OCI-LY1 (cell line): ENCODE measurements at regions not wholly inside any gene's neighbourhood (a gene's known extent, or its start where the extent isn't known, plus 50 kb on each side); places are given as distances from the start of the nearest gene placed in this dataset.

ENCODE experiments used
- H2AFZ ChIP-seq: fragments of 200-600 bp; sonication (generic), shearing (Covaris generic); 2 replicates; pipeline ENCODE4 v1.6.0; 2014; ENCODE audit warnings: antibody characterized with exemption, mild to moderate bottlenecking, low read length
- H3F3A ChIP-seq: fragments of 200-600 bp; sonication (generic), shearing (Covaris generic); 2 replicates; pipeline ENCODE4 v1.6.0; 2014; ENCODE audit warnings: mild to moderate bottlenecking, antibody characterized with exemption, low read length, moderate library complexity; ENCODE audit not compliant: insufficient read depth
- H3K27ac ChIP-seq: fragments of 200-600 bp; sonication (generic); 2 replicates; pipeline ENCODE4 v1.5.1; 2014; ENCODE audit warnings: low read length, mixed run types, mild to moderate bottlenecking, low read depth; ENCODE audit not compliant: poor library complexity, severe bottlenecking
- H3K27me3 ChIP-seq: fragments of 200-600 bp; sonication (generic); 2 replicates; pipeline ENCODE4 v1.6.0; 2014; ENCODE audit warnings: antibody characterized with exemption, mild to moderate bottlenecking, low read length, moderate library complexity; ENCODE audit not compliant: insufficient read depth
- H3K36me3 ChIP-seq: fragments of 200-600 bp; sonication (generic); 2 replicates; pipeline ENCODE4 v1.6.1; 2014; ENCODE audit warnings: mild to moderate bottlenecking, antibody characterized with exemption, low read length, moderate library complexity, mixed read lengths; ENCODE audit not compliant: insufficient read depth
- H3K4me1 ChIP-seq: fragments of 200-600 bp; sonication (generic); 2 replicates; pipeline ENCODE4 v1.5.1; 2014; ENCODE audit warnings: mild to moderate bottlenecking, low read length, moderate library complexity; ENCODE audit not compliant: insufficient read depth, severe bottlenecking
- H3K4me2 ChIP-seq: fragments of 200-600 bp; sonication (generic), shearing (Covaris generic); 2 replicates; pipeline ENCODE4 v1.6.1; 2014; ENCODE audit warnings: low read length
- H3K4me3 ChIP-seq: fragments of 200-600 bp; sonication (generic); 2 replicates; pipeline ENCODE4 v1.5.1; 2014; ENCODE audit warnings: low read length, low read depth, mild to moderate bottlenecking, mixed read lengths; ENCODE audit not compliant: poor library complexity, severe bottlenecking
- H3K79me2 ChIP-seq: fragments of 200-600 bp; shearing (Covaris generic); 2 replicates; pipeline ENCODE4 v1.6.1; 2016; ENCODE audit warnings: mixed run types, low read length, mixed read lengths; ENCODE audit not compliant: insufficient read depth
- H3K9ac ChIP-seq: fragments of 200-600 bp; sonication (generic), shearing (Covaris generic); 2 replicates; pipeline ENCODE4 v1.6.1; 2014; ENCODE audit warnings: mild to moderate bottlenecking, low read length, mixed read lengths
- H3K9me2 ChIP-seq: fragments of 200-600 bp; sonication (generic), shearing (Covaris generic); 2 replicates; pipeline ENCODE4 v1.6.1; 2014; ENCODE audit warnings: low read depth, mild to moderate bottlenecking, low read length, mixed read lengths
- H3K9me3 ChIP-seq: fragments of 200-600 bp; shearing (Covaris generic); 2 replicates; pipeline ENCODE4 v1.6.1; 2014; ENCODE audit warnings: low read length, mixed read lengths
- H4K20me1 ChIP-seq: fragments of 200-600 bp; sonication (generic), shearing (Covaris generic); 2 replicates; pipeline ENCODE4 v1.6.0; 2016; ENCODE audit warnings: mild to moderate bottlenecking, low read length; ENCODE audit not compliant: insufficient read depth
- CTCF ChIP-seq: fragments of 200-600 bp; sonication (generic), shearing (Covaris generic); IDR thresholded peaks from 2 replicates; pipeline ENCODE4 v1.5.1; 2017; ENCODE audit warnings: mild to moderate bottlenecking, antibody characterized with exemption, low read length, moderate library complexity, mixed read lengths
- EZH2 ChIP-seq: fragments of 200-600 bp; sonication (generic), shearing (Covaris generic); IDR thresholded peaks from 2 replicates; pipeline ENCODE4 v1.8.0; 2017; ENCODE audit warnings: borderline replicate concordance, mixed run types, mild to moderate bottlenecking, antibody characterized with exemption, low read length, moderate library complexity, mixed read lengths

- H3K4me1 ChIP-seq: no peaks in the 10 kb centered on the region
- H3K9me3 ChIP-seq: no peaks in the 10 kb centered on the region
- no peak overlapping the region for H3K4me2 ChIP-seq
- H3K9me2 ChIP-seq: no peaks in the 10 kb centered on the region
- no peaks in the 10 kb centered on the region for H3K79me2 ChIP-seq
- TF ChIP-seq EZH2 (no peak), CTCF (no peak)
- H3K4me3 ChIP-seq: no peak overlapping the region
- H3F3A ChIP-seq: no peaks in the 10 kb centered on the region
- H3K27ac ChIP-seq: no peak overlapping the region
- no peaks in the 10 kb centered on the region for H3K27me3 ChIP-seq
- no peaks in the 10 kb centered on the region for H4K20me1 ChIP-seq
- H3K9ac ChIP-seq: no peak overlapping the region
- no peaks in the 10 kb centered on the region for H3K36me3 ChIP-seq
- no peak overlapping the region for H2AFZ ChIP-seq
Observed at GRCh38 chr18:55079481-55080355, 120.5 kb upstream of the CCDC68 start.

GRCh38 chr18:55079067-55079466 lies 119.8 kb upstream of the CCDC68 start:
- Histone ChIP-seq H3K4me1 (no peaks in the 10 kb centered on the region), H3K4me2 (no peak overlapping the region), H3K4me3 (no peak overlapping the region), H3K9me3 (no peaks in the 10 kb centered on the region), H3K27ac (no peak overlapping the region), H3F3A (no peaks in the 10 kb centered on the region), H3K9ac (no peak overlapping the region), H3K9me2 (no peaks in the 10 kb centered on the region), H4K20me1 (no peaks in the 10 kb centered on the region), H3K36me3 (no peaks in the 10 kb centered on the region), H3K79me2 (no peaks in the 10 kb centered on the region), H2AFZ (no peak overlapping the region), H3K27me3 (no peaks in the 10 kb centered on the region)
- TF ChIP-seq CTCF (no peak), EZH2 (no peak)

- no peak for TF ChIP-seq CTCF
- TF ChIP-seq EZH2: no peak
- H3K9me2 ChIP-seq: no peaks in the 10 kb centered on the region
- no peaks in the 10 kb centered on the region for H3K9me3 ChIP-seq
- no peaks in the 10 kb centered on the region for H3K4me1 ChIP-seq
- H3K9ac ChIP-seq: no peak overlapping the region
- H4K20me1 ChIP-seq: no peaks in the 10 kb centered on the region
- H3K4me3 ChIP-seq: no peak overlapping the region
- H3K27ac ChIP-seq: no peak overlapping the region
- no peaks in the 10 kb centered on the region for H3K36me3 ChIP-seq
- H3F3A ChIP-seq: no peaks in the 10 kb centered on the region
- no peak overlapping the region for H2AFZ ChIP-seq
- H3K4me2 ChIP-seq: no peak overlapping the region
- H3K79me2 ChIP-seq: no peaks in the 10 kb centered on the region
- no peaks in the 10 kb centered on the region for H3K27me3 ChIP-seq
Observed at GRCh38 chr18:55078303-55078932, 119.2 kb upstream of the CCDC68 start.
